ENCODE measurements at regions not wholly inside any gene's neighbourhood (a gene's known extent, or its start where the extent isn't known, plus 50 kb on each side); places are given as distances from the start of the nearest gene placed in this dataset.

DNA sequence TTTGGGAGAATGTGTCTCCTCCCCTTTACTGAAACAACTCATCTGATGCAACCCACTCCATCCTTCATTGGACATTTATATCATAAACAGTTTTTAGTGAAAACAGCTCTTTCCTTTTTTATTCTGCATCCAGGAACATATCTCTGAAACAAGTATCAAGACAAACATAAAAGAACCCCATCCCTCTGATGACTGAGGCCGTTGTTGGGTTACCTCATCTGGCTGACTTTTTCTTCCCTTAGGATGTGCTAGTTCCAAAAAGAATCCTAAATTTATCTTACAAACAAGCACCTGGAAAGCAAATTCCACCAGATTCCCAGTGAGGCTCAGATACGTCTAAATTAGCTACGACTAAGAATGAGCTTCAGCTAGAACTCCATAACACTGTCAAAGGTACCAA lies 483.7 kb upstream of the INTU start:
- DNase-seq: no peak

DNA sequence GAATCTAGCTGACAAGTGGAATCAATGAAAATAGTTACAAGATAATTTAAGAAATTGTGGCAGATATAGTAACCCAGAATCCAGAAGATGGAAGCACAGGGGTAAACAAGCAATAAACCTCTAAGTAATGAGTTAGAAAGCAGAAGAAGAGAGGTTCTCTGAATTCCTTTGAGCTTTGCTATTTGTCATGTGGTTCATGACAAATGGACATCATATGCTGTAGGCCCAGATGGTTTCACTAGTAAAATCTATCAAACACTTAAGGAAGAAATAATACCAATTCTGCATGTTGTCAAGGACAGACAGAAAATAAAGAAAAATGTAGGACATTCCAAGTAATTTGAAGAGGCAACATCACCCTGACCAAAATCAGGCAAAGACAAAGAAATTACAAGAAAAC lies 480.8 kb upstream of the INTU start:
- DNase-seq: no peak

DNA sequence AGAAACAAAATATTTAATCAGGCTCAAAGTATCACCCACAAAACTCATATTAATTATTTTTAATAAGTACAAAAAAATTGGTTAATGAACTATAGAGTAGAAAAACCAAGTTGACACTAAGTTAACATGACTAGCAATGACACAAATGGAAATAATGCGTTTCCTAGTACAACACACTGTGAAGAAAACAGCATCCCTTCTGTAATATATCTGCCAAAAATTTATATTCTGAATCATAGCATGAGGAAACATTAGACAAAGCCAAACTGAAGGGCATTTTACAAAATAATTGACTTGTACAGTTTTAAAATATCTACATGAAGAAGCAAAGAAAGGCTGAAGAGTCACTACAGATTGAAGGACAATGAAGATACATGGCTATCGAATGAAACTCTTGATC lies 477.6 kb upstream of the INTU start:
- no peak for DNase-seq

DNA sequence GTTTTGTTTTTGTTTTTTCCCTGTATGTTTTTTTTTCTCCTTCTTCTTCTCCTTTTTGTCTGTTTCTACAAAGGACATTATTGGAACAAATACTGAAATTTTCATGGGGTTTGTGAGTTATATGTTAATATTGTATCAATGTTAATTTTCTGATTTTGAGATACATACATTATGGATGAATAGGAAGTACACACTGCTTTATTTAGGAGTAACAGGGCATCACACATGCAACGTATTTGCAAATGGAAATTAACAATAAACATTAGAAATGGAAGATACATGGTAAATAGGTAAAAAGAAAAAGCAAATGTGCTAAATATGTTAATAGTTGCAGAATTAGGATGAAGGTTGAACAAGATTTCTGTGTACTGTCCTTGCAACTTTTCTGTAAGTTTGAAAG lies 477.2 kb upstream of the INTU start:
- DNase-seq: no peak

DNA sequence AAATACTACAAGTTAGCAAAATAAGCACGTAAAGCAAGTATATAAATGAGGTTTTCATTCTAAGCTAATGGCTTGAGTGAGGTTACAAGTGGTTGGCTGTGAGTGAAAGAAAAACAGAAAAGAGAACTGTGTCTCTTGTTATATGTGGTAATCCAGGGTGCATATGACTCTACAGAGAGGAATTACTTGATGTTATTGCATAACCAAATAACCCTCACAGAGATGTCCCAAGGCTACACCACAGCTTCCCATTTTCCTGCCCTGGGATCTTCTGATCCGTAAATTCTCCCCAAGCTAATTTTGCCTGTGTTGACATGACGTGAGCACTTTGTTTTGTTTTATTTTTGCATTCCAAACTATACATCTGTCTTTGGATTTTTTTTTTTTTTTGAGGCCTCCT lies 470.0 kb upstream of the INTU start:
- no peak for DNase-seq

DNA sequence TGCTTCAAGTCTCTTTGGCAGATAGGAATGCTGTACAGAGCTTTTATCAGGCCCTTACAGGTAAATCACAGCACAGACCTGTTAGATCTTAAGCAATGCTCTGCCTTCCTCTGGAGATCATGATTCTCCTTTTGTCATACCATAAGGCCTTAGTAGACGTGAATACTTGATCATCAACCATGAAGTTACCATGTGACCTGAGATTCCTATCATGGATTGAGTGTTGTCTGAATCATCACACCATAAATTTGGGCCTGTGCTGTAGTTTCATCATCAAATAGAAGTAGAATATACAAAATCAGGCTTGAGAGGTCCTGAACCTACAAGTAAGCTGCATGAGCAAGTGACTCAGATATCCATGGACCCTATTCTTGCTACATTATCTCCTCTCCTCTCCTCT lies 466.8 kb upstream of the INTU start:
- no peak for DNase-seq

DNA sequence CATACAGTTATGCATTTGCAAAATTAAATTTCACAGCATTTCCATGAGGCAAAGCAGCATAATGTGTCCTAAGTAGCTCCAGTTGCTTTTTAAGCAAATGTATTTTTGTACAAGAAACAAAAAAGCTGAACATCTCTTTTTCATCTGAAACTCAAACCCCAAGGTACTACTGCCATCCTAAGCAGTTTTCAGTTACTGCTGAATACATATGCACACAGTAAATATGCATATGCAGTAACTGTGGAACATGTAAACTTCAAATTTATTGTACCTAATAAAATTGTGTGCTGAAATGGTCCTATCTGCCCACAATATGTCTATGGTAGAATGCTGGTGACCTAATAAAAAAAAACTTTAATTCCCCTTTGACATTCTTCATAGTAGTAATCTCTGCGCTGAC lies 458.6 kb upstream of the INTU start:
- no peak for DNase-seq

DNA sequence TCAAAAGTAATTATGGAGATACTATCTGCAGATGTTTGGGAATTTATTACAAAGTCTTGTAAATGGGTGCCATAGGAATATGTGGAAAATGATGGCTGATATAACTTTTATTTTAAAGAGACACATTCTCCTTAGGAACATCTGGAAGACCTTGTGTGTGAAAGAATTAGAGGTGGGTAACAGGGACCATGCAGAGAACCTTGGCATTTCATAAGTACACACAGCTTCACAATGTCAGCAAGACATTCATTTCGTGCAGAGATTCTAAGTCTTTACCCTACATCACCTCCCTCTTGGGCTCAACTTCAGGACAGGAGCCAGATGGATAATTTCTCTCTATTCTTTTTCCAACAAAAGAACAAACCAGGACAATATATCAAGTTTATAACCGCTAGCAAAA lies 458.1 kb upstream of the INTU start:
- DNase-seq: no peak

DNA sequence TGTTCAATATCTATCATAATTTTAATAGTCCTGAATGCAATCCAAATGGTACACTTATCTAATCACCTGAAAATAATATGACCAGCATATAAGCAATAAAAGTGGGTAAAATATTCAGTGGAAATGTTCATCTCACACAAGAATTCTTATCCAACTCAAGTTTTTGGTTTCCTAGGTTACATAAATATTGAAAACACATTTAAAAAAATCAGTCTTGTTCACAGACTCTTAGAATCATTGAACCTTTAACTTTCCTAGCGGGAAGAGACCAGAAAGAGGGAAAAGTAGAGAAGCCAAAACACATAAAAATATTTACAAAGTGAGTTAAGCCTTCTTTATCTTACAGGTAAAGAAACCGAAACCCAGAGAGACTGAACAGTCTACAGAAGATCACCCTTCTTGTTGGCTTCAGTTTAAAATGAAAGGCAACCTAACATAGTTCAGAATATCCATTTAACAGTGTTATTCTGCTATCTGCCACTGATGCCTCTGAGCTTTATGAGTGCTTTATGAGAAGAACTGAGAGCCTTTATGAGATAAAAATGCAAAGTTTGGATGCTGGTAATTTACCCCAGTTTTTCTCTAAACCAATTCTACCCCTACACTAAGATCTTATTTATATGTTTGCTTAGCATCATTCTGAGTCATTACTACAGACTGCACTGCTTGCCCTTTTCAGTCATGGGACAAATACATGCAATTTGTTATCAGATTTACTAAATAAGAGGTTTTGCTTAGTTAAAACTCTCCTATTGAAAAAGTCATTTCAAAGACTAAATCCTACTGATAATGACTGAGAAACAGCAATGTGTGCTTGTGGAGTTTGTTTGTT lies 453.3 kb upstream of the INTU start:
- no peak for DNase-seq

DNA sequence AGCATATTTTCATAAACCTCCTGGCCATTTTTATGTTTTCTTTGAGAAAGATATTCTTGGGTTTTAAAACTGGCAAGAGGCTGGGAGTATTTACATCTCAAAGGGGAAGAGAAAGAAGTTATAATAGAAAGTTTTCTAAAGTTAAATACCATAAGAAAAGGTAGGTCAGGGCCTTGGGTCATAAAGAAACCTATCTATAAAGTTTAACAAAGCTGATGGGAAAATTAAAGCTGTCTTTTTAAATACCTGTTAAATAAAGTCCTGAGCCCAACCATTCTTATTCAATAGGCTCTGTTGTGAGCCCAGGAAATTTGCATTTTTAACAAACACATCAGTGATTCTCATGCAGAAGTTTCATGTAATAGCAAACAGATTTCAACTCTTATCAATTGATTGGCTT lies 451.8 kb upstream of the INTU start:
- no peak for DNase-seq

DNA sequence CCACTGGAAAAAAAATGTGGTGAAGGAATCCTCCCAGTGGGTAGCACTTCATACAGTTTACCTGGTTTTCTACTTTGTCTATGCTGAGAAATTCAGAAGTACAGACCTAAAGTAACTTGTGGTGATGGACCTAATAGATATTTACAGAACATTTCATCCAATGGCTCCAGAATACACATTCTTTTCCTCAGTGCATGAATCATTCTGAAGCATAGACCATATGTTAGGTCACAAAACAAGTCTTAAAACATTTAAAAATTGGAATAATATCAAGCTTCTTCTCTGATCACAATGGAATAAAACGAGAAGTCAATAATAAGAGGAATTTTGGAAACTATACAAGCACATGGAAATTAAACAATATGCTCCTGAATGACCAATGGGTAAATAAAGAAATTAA lies 450.1 kb upstream of the INTU start:
- DNase-seq: no peak

DNA sequence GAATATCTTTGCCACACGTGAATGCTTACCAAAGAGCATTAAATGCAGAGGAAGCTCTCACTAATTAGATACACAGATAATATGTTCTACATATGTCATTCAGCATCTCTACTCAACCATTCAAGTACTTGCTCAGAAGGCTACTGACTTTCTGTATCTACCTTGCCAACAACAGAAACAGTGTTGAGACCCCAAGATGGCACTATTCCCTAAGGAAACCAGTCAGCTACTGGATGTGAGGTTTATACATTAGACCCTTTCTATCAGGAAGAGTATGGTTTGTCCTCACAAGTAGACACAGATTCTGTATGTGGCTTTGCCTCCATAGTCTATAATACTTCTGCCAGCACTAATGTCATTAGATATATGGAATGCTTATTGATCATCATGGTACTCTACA lies 443.9 kb upstream of the INTU start:
- DNase-seq: no peak

DNA sequence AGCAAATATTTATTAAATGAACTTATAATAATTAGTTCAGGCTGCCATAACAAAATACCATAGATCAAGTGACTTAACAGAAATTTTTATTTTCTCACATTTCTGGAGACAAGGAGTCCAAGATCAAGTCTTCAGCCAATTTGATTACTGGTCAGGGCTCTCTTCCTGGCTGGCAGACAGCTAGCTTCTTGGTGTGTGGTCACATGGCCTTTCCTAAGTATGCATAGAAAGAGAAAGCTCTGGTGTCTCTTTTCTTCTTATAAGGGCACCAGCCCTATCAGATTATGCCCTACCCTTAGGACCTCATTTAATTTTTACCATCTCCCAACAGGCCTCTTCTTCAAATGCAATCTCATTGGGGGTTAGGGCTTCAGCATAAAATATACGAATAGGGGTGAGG lies 438.5 kb upstream of the INTU start:
- no peak for DNase-seq

DNA sequence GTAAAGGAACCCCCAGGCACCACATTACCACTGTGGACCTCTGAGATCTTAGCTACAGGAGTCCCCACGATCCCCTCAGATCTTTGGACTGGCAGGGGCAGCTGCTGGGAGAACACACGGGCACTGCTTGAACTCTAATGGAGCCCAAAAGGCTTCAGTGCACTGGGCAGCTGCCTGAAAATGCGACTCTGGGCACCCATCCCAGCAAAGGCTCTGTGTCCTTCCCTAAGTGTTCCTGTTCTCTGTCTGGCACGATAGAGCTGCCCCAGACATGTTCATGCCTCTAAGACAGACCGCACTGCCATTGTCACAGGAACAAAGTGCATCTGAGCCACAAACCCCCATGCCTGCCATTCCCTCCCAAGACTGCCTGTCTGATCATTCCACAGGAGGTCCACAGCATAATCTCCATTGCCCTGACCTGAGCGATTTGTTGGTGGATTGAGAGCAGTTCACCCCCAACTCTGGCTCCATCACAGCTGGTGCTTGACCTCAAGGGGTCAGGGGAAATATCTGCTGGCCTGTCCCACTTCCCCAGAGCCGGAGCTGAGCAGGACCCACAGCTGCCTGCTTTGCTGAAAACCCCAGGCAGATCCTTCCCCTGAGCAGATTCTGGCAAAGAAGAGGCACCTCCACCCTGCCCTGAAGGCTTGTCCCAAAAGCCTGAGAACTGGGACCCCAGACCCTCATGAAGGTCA lies 436.0 kb upstream of the INTU start:
- DNase-seq: no peak

DNA sequence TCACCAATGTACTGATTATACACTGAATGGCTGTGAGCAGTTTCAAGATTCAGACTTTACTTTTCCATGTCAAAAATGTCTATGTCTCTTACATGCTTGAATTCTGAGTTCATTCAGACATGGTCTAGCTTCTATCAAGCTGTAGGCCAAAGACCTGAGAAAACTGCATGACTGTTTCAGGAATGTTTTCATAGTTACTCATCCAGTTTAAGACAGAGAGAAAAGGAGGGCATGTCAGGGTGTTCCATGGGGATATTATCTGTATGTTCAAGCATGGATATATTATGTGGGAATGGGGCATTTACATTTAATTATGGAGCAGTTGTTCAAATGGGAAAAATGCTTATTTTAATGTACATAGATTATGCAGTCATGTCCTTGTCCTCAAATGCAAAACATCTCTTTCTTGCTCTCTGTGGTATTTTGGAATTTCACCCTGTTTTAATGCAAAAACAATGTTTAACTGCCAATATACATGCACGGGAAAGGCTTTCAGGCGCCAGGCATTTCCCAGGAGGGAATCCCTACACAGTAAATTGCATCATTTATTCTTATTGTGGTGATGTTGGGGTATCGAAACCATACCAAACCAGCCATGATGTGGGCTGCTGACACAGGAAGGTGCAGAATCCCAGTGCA lies 429.1 kb upstream of the INTU start:
- no peak for DNase-seq

DNA sequence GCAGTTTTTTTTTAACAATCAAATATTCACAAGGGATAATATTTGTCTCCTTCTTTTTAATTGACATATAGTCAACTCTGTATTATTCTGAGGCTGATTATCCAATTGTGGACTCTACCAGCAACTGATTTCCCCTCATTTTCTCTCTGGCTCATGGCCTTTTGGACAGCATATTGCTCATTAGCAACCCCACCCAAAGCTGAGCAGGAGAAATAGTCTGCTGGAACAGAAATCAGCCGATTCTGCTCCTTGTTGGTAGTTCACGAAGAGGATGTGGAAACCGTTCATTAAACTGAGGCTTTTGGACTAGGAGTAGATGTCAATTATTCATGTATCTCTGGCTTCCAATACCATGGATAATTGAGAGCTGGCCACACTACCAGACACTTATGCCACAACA lies 428.4 kb upstream of the INTU start:
- no peak for DNase-seq

DNA sequence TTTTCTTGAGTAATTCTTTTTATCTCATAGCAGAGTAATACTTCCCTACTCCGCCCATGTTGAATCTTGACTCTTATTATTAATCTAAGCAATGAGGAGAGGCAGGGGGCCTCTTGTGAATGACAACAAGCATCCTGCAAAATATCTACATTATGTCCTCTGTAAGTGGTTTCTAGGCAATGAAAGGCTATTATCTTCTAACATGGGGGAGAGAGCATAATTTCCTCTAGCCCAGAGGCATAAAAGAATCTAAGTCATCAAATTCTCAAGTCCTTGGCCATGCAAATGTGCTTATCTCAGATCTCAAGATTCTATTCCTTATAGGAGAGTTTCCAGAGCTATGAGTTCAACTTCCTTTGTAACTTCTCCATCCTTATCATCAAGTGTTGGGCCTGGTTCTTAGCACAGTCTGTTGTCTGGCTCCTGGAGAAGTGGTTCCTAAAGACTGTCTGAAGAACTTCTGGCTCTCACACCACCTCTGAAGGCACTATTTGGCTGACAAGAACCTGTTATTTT lies 423.1 kb upstream of the INTU start:
- no peak for DNase-seq

DNA sequence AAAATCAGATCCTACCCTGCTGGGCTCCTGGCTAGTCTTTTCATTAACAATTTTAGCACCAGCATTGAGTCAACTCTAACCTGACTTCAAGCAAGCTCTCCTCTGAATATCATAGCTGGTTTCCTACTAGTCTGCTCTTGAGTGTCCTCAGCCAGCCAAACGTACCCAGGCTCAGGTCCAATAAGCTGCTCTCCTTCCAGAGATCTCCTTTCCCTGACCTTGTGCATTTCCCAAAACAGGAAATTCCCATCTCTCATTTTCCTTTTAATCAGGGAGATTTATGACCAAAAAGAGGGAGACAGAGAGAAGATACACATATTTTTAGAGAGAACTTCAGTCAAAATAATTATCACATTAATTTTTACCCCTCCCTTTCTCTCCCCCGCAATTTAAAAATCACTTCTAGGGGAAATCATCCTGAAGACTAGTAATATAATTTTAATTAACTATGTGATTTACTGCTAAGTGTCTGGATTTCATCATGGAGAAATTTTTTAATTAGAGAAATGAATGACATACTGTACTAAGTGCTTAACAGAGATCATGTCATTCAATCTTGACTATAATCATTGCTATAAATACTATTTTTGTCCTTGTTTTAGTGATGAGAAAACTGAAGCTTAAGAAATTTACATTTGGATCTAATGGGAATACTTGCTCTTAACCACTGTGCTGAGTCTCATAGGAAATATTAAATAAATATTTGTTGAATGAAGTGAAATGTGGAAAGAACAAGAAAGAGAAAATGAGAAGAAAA lies 421.7 kb upstream of the INTU start:
- no peak for DNase-seq

DNA sequence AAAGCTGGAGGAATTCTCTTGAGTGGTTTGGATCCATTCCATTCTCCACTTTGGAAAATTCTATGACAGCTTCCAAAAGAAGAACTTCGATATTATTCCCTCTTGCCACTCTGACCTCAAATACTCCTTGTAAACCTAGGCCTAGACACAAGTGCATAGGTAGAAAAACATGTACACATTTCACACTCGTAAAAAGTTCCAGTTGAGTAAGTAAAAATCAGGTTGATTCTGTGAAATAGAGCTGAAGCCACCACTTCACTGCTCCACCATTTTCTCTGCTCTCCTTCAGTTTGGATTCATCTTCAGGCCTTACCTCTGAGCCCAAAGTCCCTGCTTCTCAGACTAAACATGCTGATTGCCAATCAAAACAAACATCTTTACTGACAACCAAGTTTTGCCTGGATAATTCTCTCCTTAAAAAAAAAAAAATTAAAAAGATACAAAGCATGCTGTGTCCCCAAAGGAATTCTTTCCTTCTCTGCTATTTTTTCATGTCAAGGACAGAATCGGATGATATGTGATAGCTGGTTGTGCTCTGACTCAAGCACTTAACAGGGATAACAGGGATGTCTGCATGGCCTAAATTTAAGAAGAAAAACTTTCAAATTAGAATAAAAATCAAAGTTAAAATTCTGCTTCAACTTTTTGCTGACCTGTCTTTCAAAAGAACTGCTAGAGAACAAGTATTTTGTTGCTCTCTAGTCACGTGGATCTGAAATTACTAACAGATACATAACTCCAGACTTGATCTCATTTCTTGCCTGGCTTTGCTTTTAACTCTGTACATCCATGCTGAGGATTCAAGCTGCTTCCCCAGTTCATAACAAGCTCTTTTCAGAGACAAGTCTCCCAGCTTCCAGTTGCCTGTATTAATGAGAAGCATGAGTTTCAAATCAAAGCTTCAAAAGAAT lies 420.9 kb upstream of the INTU start:
- DNase-seq: no peak

DNA sequence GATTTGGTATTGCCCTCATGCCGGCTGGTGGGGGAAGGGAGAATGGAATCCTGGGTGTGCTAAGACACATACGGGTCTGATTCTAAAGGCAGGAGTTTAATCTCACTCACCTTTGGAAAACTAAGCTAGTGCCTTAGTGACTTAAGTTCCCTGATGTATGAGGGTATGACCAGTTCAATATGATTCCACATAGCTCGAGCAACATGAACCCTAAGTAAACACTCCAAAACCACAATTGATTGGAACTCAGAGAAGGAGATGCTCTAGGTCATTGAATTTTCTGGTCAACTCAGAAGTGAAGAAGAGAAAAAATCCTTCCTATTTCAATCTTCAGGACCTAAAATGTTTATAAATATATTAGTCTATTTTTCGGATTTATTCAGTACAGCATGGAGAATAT lies 420.1 kb upstream of the INTU start:
- no peak for DNase-seq

DNA sequence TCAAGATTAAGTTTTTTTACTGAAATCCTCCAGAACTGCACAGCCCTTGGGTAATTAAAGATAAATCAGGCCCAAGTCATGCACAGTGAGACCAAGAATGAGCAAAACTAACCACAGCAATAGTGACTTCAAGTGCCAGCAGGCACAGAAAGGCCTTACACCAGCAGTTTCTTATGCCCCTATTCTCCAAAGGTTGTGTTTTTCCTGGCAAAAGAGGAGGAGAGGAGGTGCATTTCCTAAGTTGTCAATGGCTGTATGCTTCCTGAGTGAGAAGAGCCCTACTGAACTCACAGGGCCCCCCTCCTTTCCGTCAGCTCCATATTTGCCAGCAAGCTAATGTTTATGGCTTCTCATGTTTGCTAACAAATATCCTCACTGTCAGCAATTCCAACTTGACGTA lies 418.7 kb upstream of the INTU start:
- no peak for DNase-seq

DNA sequence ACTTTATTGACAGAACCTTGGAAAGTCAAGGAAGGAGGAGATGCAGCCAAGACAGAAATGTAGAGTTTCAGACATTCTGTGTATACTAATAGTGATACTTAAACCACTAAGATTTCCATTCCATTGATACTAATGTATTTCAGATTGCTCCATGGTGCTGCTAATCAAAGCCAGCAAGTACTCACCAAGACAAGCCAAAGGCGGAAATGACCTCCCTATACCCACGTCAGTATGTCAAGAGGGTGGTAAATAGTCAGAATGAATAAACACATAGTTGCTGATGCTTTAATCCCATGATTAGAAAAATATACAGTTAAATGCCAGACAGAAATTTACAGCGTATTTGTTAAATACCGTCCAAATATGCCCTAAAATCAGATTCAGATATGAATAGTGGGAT lies 417.8 kb upstream of the INTU start:
- DNase-seq: no peak

Measured in activated CD4-positive, alpha-beta T cell treated with anti-CD3 and anti-CD28 coated beads, Interleukin-10, Interleukin-2, amounts not matched to agents 100 ng/mL and 50 ng/mL, durations not matched to agents 16 hours and 8 hours (primary cell).